ENCODE measurements at regions not wholly inside any gene's neighbourhood (a gene's known extent, or its start where the extent isn't known, plus 50 kb on each side); places are given as distances from the start of the nearest gene placed in this dataset.

GRCh38 chr10:78459639-78460037, 426.0 kb downstream of the RPS24 start:
- TF ChIP-seq ZNF274 (IDR thresholded peaks at IDR 0.05; ENCODE audit: low read depth, low read length) (no peak), YY1 (IDR thresholded peaks at IDR 0.05; ENCODE audit: insufficient read depth, insufficient read length) (no peak)
